AML-193 (cell line): ENCODE measurements at regions not wholly inside any gene's neighbourhood (a gene's known extent, or its start where the extent isn't known, plus 50 kb on each side); places are given as distances from the start of the nearest gene placed in this dataset.
A peak's percentile ranks its signal among the peaks of the same experiment; 100 is the strongest.

Experiments used
- DNase-seq, 2 experiments: peaks; one replicate each; lab custom pipeline; 2025; lab: John Stamatoyannopoulos, UW

DNA sequence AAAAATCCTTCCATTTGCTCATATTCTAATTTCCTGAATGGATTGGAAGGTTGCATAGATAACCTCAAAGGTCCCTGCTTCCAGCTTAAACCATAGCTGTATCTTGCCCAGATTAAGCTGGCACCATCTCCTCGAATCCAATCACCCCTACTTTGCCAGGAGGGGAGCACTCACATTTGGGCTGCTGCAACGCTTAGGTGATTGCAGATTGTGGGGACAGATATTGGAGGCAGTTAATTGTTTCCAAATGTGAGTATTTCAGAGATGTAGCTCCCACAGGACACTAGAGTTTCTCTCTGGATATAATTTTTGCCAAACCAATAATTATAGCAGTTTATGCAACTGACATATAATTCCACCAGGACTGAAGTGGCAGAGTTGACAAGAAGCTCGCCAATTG lies 53.5 kb upstream of the ACSL1 start:
- no peak for DNase-seq

DNA sequence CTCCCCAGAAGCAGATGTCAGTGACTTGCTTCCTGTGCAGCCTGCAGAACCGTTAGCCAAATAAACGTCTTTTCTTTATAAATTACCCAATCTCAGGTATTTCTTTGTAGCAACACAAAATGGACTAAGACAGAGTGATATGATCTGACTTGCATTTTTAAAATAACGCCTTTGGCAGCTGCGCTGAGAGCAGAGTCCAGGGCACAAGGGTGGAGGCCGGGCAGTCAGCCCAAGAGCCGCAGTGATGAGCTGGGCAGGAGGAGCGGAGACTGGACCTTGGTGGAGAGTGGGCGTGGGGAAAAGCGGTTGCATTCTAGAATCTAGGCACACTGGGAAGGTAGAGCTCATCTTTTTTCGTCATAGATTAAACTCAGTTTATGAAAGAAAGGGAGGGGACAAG lies 56.5 kb upstream of the ACSL1 start:
- no peak for DNase-seq

DNA sequence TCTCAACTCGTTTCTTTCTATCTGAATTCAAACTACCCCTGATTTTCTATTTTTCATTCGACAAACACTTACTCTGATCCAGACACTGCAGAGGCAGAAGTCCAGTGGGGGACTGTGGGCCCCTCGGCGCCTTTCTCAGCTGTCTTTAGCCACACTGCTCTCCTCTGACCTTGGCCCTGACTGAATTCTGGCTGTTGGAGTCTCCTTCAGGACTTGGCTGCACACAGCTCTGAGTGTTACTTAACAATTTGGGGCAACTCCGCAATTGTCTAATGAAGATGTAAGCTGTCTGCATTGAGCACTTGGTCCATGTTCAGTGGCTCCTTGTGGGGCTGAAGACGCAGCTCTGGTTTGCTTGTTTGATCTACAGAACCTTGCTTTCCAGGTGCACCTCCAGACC lies 57.3 kb upstream of the ACSL1 start:
- no peak for DNase-seq

DNA sequence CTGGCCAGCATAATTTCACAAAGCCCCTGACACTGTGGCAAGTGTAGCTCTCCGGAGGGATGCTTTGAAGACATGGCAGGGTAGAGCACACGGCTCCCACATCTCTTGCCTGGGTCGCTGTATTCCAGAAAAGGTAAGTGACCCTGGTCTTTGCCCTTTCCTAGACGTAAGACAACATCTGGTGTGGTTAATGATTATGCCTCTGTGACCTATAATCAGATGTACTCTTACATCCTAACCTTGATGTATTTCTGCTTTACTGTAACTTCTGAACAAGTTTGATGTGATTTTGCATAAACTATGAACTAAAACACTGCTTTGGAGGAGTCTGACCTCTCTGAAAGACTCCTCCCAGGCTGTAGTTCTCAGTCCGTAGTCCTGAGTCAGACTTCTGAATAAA lies 59.1 kb upstream of the ACSL1 start:
- DNase-seq: no peak

DNA sequence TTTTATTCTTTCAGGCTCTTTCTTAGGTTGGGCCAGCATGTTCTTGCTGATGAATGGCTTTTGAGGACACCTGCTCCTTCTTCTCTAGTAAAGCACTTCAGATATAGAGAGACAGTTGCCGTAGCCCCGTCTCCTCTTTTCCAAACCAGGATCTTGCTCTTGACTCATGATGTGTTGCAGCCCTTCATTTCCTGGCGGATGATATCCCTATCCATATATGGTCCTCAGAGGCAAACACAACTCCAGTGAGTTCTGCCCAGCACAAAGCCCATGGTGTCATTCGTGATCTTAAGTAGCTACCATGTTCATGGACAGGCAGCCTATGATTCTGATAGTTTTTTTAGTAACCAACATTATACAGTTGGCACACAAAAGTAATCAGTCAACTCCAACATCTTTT lies 59.8 kb upstream of the ACSL1 start:
- no peak for DNase-seq

DNA sequence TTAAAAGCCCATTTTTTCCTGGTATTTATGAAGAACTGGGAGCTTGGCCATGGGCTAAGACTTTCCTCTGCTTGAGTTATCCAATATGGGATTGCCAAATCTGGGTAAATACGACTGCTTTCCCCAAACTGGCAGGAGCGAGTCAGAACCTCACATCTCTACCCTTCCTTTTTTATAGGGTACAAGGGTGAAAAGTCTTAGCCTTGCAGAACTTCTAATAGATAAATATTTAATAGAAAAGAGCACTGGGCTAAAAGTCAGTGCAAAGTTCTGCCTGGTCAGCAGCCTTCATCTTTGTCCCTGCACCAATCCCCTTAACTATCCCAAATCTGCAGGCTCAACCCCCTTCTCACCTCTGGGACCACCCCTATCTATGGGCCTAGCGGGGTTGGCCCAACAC lies 61.6 kb upstream of the ACSL1 start:
- no peak for DNase-seq

DNA sequence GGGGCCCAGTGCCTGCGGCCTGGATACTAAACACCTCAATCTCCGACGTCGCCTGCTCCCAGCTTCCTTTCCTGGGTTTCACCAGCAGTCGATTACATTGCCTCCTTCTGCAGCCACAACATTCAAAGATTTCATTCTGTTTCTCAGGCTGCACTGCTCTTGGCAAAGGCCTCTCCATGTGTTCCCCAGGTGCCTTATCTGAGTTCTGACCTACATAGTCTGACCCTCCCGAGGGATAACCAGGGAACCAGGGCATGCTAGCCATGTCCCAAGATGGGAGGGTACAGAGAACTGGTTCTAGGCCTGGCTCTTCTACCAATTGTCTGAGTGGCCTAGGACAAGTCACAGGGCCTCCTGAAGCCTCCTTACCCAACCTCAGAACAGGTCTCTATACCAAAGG lies 62.2 kb upstream of the ACSL1 start:
- DNase-seq: no peak

DNA sequence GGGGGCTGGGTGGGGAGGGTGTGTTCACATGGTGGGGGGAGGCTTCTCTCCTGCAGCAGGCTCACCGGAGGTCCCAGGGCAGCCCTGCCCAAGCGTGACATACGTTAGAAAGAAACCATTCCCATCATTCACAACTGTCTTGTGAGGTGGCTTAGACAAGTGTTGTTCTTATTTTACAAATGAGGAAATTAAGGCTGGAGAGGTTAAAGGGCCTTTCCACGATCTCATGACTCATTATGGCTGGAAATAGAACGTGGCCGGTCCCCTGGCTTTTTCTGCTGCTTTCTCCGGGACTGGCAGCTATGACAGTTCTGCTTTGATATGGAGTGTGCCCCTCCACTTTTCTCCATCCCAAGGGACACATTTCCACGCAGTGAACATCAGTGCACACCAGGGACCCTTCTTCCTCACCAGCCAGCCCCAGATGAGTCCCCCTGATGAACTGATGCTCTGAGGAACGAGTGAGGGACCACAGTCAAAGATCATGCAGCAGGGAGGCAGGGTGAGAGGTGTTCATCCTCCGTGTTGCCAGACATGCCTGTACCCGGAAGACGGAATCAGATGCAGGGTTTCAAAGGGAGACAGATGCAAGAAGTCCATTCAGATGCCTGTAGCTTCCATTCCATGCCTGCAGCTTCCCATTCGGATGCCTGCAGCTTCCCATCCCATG lies 64.0 kb upstream of the ACSL1 start:
- DNase-seq: peak in 1 of 2 experiments; percentile 3

DNA sequence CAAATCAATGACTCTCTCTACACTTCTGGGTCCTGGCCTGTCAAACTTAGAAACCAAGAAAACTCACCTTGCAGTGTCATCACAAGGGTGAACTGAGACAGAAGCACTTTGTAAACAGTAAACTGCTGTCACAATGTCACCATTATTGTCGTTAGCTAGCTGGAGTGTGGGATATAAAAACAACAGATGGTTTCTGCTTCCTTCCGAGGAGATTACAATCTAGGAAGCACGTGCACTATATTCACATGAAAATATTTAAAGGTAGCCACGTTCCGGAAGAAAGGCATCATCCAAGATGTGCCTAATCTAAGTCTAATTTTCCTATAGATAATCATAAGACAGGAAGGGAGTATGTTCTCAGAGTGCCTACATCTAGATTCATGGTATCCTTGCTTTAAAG lies 64.7 kb upstream of the ACSL1 start:
- no peak for DNase-seq

DNA sequence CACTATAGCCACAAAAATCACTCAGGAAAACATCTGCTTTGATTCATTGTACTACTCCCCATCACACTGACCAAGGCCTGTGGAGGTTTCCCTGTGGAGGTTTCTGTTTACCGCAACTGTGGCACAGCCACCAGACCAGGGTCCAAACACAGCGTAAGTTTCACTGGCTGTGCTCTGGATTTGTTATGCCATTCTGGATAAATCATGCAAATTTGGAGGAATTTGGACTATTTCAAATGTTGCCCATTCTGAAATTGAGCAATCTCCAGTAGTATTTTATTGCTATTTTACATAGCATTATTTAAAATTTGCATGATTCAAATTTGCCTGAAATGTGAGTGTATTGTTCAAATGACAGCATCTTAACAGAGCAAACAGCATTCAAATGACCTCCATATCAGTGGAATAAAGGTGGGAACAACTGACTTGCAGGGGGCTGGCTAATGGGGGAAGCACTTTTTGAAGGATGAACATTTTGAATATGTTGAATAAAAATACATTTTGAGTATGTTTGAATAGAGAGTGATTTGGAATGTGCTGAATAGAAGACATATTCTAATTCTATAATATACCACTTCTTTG lies 66.1 kb upstream of the ACSL1 start:
- DNase-seq: no peak

DNA sequence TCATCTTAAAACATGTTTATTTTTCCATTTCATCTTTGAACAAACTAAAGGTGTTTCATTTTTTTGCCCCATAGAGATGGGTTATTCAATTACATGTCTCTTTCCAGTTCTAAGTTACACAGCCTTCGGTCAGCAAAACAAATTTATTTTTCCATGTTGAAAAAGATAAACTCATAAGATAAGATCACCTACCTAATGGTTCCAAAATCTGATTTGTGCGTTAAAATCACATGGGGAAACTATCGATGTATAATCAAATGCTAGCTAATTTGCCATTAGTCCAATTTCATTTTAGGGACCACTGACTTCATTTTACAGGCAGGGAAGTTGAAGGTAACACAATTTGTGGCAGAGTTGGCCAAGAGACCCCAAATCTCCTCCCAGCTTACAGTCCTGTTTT lies 67.2 kb upstream of the ACSL1 start:
- no peak for DNase-seq

DNA sequence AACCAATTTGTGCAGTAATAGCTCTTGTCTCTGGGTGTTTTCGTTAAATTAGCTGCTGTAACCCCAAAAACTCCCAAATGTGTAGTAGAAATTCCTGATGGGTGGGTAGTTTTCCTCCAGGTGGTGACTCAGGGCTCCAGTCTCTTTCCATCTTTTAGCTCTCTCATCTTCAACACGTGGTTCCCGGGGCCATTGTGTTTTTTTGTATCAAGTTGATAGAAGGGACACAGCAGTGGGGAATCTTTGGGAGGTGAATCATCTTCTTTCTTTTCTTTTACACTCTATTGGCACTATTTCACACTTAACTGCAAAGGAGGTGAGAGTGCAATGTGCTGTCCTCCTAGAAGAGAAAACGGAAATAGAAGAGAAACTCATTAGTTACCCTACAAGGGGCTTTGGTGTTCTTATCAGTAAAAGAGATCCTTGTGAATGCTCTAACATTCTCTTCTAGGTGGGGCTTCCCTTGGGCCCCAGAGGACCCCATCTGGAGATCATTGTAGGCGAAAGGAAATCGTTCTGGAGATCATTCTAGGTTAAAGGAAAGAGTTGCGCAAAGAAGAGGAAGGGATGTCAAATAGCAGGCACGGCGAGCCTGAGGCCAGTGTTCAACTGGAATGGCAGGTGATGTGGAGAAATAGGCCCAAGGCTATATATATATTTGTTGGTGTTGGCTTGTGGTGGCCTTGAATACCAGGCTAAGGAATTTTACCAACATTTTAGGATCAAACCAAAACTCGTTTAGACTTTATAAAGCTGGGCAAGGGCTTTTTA lies 68.2 kb upstream of the ACSL1 start:
- no peak for DNase-seq

DNA sequence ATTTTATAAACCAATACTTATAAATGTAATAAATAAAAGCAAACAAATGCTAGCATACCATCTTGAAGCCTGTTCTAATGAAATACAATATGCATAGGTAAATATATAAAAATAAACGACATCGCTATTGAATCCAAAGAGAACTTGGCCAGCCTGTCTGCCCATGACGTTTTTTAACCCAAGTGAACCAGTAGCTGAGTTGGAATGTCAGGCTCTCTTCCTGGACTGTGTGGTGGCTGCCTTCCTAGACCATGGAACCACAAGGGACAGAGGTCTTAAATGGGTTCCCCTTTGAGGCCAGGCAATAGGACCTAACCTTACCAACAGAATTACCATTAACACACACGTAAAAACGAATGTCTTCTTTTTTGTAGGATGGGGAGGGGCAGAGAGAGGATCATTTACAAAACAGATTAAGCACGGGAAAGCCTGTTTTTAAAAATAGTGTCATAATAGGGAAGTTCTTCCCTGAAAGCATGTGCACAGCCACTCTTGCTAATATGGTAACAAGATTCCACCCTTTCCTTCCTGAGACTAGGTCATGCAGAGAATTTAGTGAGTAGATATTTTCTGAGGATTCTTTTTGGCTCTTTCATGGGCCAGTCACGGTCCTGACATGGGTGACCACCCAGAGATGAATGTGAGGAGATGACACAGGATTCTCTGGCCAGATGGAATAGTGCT lies 69.4 kb upstream of the ACSL1 start:
- peak; percentile 24 to 42 for DNase-seq

DNA sequence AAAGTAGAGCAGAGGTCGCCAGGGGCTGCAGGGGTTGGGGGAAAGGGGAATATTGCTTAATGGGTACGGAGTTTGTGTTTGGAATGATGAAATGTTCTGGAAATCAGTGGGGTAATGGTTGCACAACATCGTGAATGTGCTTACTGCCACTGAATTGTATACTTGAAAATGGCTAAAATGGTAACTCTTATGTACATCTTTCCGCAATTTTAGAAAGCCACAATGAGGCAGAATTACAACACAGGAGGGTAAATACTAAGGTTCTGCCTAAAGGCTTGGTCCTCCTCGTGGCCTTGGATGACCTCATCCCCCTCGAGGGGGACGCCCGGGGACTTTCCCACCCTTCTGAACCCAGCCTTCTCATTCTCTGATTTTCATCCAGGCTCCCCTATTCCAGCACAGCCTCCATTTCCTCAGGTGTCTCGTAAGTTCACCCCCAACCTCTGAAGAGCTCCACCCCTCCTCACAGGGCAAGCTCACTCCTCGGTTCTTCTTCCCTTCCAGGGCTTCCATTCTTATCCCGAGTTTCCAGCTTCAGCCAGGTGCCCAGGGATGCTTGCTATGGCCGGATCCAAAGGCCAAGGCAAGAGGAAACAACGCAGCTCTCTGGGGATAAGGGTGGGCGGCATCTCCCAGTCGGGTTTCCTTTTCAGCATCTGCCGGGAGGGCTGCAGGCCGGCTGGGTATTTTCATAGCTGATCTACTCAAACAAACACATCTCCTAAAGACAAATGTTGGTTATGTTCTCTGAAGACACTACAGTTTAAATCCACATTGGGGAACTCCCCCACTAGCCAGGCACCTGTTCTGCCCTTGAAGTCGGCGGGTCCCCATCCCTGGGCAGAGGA lies 71.3 kb upstream of the ACSL1 start:
- peak; percentile 20 to 32 for DNase-seq

DNA sequence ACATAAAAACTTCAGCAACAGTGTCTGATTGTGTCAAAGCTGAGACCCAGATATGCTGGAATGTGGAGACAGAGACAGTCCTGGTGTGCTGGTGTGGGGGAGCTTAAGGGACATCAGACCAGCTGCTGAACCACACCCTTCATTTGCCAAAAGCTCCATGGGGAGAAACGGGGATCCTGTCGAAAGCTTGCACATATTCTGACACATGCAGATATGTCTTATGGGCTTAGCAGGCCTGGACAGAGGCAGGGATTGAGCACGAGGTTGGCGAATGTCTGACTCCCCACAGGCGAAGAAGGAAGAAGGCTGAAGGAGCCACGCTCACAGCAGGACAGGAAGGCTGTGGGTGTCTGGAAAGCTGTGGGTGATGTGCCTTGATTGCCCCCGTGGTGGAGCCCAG lies 72.1 kb upstream of the ACSL1 start:
- DNase-seq: no peak

DNA sequence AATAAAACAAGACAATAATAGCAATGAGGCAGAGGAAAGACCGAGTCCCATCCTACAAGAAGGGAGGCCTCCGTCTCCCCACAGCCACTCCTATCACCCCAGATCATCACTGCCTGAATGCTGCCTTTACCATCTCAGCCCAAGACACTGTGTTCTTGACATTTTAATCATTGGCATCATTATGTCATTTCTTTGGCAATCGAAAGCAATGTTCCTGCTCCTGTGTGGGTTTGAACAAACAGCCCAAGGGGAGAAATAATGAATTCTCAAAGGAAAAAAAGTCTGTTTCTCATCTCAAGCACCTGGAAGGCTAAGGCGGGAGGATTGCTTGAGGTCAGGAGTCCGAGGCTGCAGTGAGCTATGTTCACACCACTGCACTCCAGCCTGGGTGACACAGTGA lies 73.0 kb upstream of the ACSL1 start:
- DNase-seq: no peak

DNA sequence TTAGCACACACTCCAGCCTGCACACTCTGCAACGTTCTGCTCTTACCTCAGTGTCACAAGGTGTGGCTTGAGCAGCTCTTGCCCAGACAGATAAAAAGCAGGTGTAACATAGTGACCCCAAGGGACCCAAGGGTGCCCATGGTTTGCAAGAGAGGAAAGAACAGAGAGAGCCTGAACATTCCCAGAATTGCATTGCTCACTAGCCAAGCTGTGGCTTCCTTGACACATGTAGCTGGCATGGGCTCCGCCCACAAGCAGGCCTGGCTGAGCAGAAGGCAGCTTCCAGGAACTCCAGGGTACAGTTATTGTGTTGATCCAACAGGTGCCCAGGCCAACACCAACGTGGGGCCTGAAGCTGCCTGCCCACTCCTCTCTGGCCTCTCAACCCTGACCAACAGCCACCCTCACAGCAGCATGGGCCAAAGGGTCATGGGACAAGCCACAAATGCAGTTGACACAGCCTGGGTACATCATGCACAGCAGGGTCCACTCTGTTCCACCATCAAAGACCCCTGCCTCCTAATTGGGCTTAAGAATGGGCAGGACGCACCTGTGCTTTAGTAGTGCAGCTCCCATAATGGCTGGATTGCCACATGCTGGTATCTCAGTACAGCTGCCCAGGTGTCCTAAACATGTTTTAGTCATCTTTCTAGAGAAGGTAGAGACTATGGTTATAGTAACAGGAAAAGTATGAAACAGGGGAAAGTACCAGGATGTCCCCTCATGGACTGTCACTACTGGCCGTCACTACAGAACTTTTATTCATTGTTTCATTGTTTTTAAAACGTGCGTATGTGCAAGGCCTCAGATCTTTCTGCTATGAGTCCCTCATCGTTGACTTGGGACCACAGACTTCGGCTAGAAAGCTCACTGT lies 73.7 kb upstream of the ACSL1 start:
- no peak for DNase-seq

DNA sequence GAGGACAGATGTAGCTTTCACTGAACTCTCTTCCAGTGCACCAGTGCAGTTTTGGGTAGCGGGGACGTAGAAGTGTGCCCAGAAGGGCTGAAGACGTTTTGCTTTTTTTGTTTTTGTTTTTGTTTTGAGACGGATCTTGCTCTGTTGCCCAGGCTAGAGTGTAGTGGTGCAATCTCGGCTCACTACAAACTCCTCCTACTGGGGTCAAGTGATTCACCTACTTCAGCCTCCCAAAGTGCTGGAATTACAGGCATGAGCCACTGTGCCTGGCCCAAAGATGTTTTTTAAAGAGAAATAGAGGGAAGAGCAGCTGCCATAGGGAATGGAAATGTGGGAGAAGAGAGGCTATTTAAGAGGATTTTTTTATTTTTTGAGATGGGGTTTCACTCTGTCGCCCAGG lies 74.4 kb upstream of the ACSL1 start:
- no peak for DNase-seq

DNA sequence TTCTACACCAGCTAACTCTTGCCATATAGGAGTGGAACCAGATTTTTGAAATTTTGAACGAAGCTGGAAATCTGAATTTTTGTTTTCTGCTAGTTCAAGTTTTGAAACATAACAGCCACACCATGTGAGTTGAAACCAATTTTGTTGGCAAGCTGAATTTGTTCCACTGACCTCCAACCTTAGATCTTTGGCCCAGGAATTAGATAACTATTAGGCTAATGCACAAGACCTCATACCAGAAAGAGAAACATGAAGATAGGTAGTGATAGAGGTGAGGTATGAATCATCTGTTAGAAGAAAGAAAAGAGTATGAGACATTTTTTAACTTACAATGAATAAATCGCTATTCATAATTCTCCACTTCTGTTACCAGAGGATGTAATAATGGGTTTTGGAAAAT lies 76.8 kb upstream of the ACSL1 start:
- no peak for DNase-seq

DNA sequence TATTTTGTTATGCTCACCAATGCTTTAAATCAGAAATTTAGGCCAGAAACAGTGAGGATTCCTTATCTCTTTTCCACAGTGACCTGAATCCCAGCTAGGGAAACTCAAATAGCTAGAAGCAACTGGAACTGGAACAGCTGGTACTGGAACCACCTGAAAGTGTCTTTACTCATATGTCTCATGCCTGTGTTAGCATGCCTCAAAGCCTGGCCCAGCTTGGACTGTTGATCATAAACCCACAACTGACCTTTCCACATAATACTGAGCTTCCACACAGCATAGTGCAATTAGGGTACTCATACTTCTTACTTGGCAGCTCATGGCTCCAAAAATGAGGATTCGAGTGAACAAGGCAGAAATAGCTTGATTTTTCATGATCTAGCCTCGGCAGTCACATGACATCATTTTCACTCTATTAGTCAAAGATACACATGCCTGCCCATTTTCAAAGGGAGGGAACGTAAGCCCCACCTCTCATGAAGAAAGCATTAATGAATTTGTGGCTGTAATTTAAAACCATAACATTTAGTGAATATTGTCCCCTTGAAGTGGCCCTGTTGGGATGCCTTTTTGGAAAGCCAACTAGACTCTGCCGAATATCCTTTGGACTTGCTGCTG lies 80.8 kb upstream of the ACSL1 start:
- no peak for DNase-seq

DNA sequence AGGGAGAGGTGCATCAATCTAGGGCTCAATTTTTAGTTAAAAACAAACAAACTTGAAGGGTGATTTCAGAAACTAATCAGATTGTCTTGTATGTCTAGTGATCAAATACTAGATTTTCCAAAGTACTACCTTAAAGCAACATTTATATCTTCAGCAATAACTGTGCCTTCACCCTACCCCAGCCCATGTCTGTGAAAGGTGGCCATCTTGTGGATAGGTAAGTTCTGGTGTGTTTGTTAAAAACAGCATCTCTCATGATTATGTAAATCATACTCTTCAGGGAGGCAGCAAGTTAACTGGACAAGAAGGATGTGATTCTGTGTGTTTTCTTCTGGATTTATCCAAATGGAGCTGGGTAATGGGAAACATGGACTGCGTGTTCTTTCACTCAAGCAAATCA lies 81.4 kb upstream of the ACSL1 start:
- DNase-seq: peak; percentile 17 to 19
